ENCODE measurements at regions not wholly inside any gene's neighbourhood (a gene's known extent, or its start where the extent isn't known, plus 50 kb on each side); places are given as distances from the start of the nearest gene placed in this dataset.

DNA sequence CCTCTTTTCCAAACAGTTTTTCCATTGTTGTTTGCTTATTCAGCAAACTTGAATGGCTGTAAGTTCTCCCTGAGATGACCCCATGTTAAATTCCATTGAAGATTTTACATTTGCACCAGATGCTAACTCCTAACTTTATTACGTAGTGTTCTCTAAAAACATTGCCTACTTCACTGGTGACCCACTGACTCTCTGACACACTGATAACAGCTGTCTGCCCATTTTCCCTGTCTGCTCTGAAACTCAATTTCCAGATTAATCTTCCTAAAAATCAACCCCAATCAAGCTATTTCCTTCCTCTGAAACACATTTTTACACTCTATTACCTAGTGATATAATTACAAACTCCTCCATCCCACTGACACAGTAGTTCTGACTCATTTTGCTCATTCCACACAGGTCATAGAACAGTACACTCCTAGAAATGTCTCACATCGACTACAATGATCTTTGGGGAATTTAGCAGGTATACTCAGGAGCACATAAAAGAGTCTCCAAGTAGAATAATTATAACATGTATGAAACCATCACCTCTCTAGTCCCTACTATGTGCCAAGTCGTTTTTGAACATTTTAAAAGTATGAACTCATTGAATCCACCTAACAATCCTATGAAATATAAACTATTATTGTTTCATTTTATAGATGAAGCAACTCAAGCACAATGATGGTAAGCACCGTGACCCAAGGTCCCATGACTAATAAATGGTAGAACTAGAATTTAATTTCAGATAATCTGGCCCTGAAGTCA lies 210.9 kb downstream of the SLIT2 start:
- H3K79me2 ChIP-seq (ENCODE audit: insufficient read depth, low read length), result no peaks in the 10 kb centered on the region
- DNase-seq (ENCODE audit: low spot score) (no peak), FAIRE-seq (no peak), ATAC-seq (no peak)
- H2AFZ ChIP-seq (ENCODE audit: low read length), result no peak overlapping the region
- in situ Hi-C loops (cut with HindIII; ENCODE audit: extremely low pct_ligation_motif_present, low pct_unique_long_range_greater_than_20kb), result no loop called here
- POLR2A ChIA-PET, result no interaction called here
- WGBS (ENCODE audit: low lambda C conversion rate), result 2% methylated on average over 4 of the region's 4 CpGs
- CTCF ChIA-PET (ENCODE audit: low intra/inter-chr PET ratio, low total read pairs), result no interaction called here
- H3K4me2 ChIP-seq (ENCODE audit: low read depth, low read length), result no peak overlapping the region
- H3K9ac ChIP-seq (ENCODE audit: insufficient read depth, low read depth, low read length), result no peak overlapping the region
- H3K9me3 ChIP-seq (ENCODE audit: low read length), result no peaks in the 10 kb centered on the region
- no peak overlapping the region for H3K27ac ChIP-seq (ENCODE audit: extremely low read length, insufficient read depth, low read length)
- H3K36me3 ChIP-seq (replicated peaks in 1 of 2; ENCODE audit: control insufficient read depth in 1 of 2, insufficient read depth in 2 of 2, low read length in 2 of 2), result no peaks in the 10 kb centered on the region
- no TSS peak for BruUV-seq (replicated peaks)
- TF ChIP-seq ZNF160 (CRISPR knock-in tag; IDR thresholded peaks at IDR 0.05) (no peak), ZNF292 (CRISPR knock-in tag; IDR thresholded peaks at IDR 0.05; ENCODE audit: borderline replicate concordance, low read depth) (no peak), HMG20B (CRISPR knock-in tag; conservative IDR thresholded peaks at IDR 0.05) (no peak), MAFK (conservative IDR thresholded peaks at IDR 0.05 in 1 of 2, IDR thresholded peaks at IDR 0.05 in 1 of 2; ENCODE audit: low read length in 2 of 2) (peak in 1 of 2 experiments; percentile 32; a peak in 1 of 4 replicates), FOXO1 (CRISPR knock-in tag; IDR thresholded peaks at IDR 0.05) (no peak)
- TF ChIP-seq, protein P1, sequence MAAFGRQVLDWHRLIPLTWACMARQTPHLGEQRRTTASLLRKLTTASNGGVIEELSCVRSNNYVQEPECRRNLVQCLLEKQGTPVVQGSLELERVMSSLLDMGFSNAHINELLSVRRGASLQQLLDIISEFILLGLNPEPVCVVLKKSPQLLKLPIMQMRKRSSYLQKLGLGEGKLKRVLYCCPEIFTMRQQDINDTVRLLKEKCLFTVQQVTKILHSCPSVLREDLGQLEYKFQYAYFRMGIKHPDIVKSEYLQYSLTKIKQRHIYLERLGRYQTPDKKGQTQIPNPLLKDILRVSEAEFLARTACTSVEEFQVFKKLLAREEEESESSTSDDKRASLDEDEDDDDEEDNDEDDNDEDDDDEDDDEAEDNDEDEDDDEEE (CRISPR knock-in tag; IDR thresholded peaks at IDR 0.05), result no peak
- H3K4me1 ChIP-seq (ENCODE audit: insufficient read depth, low read length), result no peaks in the 10 kb centered on the region
- no peak overlapping the region for H3K4me3 ChIP-seq (replicated peaks in 1 of 3; ENCODE audit: insufficient read depth in 1 of 3, low read depth in 2 of 3, low read length in 3 of 3)
- intact Hi-C loops (cut with micrococcal nuclease; ENCODE audit: unreplicated experiment), result no loop called here
- no peaks in the 10 kb centered on the region for H4K20me1 ChIP-seq (ENCODE audit: insufficient read depth, low read length)
- no peaks in the 10 kb centered on the region for H3K27me3 ChIP-seq (ENCODE audit: control insufficient read depth in 1 of 2, insufficient read depth in 2 of 2, low read length in 2 of 2)

DNA sequence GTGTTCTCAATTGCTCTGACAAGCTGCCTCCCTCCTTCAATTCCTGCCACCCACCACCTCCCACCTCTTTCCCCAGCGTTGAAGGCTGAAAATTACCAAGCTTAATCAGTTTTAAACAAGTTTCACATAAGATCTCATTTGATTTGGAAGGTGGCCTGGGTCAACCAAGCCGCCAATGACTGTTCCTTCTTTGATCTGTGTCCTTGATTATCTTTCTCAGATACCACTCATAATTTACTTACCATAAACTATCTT lies 211.4 kb downstream of the SLIT2 start:
- in situ Hi-C loops (cut with HindIII; ENCODE audit: extremely low pct_ligation_motif_present, low pct_unique_long_range_greater_than_20kb) (no loop called here), intact Hi-C loops (cut with micrococcal nuclease; ENCODE audit: unreplicated experiment) (no loop called here)
- TF ChIP-seq ZNF720 (CRISPR knock-in tag; IDR thresholded peaks at IDR 0.05), result no peak
- no peak for TF ChIP-seq PAF1 (CRISPR knock-in tag; IDR thresholded peaks at IDR 0.05)
- H3K27ac ChIP-seq (ENCODE audit: extremely low read length, insufficient read depth, low read length), result no peak overlapping the region
- DNase-seq (ENCODE audit: low spot score) (no peak), FAIRE-seq (no peak), ATAC-seq (no peak)
- no peak overlapping the region for H3K4me3 ChIP-seq (replicated peaks in 1 of 3; ENCODE audit: insufficient read depth in 1 of 3, low read depth in 2 of 3, low read length in 3 of 3)
- ChIA-PET POLR2A (no interaction called here), CTCF (ENCODE audit: low intra/inter-chr PET ratio, low total read pairs) (no interaction called here)
- H3K4me2 ChIP-seq (ENCODE audit: low read depth, low read length), result no peak overlapping the region
- H3K27me3 ChIP-seq (ENCODE audit: control insufficient read depth in 1 of 2, insufficient read depth in 2 of 2, low read length in 2 of 2), result no peaks in the 10 kb centered on the region
- BruUV-seq (replicated peaks), result no TSS peak
- no peaks in the 10 kb centered on the region for H3K9me3 ChIP-seq (ENCODE audit: low read length)
- no peaks in the 10 kb centered on the region for H3K4me1 ChIP-seq (ENCODE audit: insufficient read depth, low read length)
- H3K79me2 ChIP-seq (ENCODE audit: insufficient read depth, low read length), result no peaks in the 10 kb centered on the region
- no peaks in the 10 kb centered on the region for H4K20me1 ChIP-seq (ENCODE audit: insufficient read depth, low read length)
- no peak overlapping the region for H3K9ac ChIP-seq (ENCODE audit: insufficient read depth, low read depth, low read length)
- WGBS (ENCODE audit: low lambda C conversion rate), result 18% methylated on average over 2 of the region's 2 CpGs
- H3K36me3 ChIP-seq (replicated peaks in 1 of 2; ENCODE audit: control insufficient read depth in 1 of 2, insufficient read depth in 2 of 2, low read length in 2 of 2), result no peaks in the 10 kb centered on the region
- H2AFZ ChIP-seq (ENCODE audit: low read length), result no peak overlapping the region
